HG03575 (cell line): ENCODE measurements at regions not wholly inside any gene's neighbourhood (a gene's known extent, or its start where the extent isn't known, plus 50 kb on each side); places are given as distances from the start of the nearest gene placed in this dataset.

Experiments used
- ATAC-seq: cut with Tn5 transposase; IDR thresholded peaks from one replicate; pipeline ENCODE4 v1.9.1; 2021; ENCODE audit not compliant: unreplicated experiment, insufficient number of reproducible peaks, low FRiP score; ENCODE audit errors: extremely low read depth

GRCh38 chr1:87165177-87165576 is 163.5 kb upstream of the LMO4 start:
- no peak for ATAC-seq

DNA sequence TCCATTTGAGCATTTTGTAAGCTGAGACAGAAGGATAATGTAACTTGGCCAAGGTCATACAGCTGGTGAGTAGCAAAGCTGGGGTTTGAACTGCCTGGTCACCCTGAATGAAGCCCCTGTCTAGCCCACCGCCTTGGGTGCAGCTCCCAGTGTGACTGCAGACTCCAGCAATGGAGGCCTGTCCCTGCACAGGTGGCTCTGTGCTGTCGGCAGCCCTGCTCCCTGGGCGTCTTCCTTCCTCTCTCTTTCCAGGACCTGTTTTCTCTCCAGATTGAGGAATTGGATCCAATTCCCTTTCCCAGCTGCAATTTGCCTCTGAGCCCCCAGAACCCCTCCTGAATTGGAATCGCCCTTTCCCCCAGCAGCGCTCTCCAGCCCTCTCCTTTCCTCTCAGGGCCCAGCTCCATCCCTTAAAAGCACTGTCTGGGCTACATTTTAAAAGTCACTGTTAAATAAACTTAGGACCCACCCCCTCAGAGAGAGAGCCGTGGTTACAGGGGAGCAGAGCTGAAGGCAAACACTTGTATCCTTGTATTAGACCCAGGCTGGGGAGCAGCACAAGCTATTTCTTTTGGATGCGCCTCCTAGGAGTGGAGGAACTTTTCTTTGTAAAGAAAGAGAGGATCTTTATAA is 161.4 kb upstream of the LMO4 start:
- no peak for ATAC-seq

DNA sequence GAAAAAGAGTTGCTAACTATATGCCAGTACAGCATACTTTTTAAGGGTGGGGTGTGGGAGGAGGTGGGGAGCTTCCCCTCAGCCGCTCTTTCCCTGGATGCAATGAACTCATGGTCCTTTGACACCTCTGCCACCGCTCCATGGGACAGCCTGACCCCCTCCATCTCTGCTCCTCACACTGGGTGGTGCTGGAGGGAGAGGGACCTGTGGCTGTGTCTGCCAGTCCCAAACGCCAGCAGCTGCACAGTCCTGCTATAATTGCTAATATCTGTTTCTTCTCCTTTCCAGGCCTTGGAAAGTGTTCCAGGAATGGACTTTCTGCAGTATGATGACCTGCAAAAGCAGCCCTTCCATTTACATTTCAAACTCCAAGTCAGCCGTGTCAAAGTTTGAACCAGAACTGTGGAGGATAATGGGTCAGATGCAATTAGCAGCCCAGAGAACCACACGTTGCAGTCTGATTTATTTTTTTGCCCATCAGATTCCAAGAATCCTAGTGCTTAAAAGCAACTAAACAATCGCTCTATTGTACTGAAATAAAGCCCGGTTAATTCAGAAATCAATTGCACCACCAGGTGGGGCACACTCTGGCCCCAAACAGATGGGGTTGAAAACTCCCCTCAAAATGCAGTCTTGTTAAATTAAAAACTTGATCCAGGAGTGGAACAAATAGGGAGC is 160.7 kb upstream of the LMO4 start:
- ATAC-seq: no peak

DNA sequence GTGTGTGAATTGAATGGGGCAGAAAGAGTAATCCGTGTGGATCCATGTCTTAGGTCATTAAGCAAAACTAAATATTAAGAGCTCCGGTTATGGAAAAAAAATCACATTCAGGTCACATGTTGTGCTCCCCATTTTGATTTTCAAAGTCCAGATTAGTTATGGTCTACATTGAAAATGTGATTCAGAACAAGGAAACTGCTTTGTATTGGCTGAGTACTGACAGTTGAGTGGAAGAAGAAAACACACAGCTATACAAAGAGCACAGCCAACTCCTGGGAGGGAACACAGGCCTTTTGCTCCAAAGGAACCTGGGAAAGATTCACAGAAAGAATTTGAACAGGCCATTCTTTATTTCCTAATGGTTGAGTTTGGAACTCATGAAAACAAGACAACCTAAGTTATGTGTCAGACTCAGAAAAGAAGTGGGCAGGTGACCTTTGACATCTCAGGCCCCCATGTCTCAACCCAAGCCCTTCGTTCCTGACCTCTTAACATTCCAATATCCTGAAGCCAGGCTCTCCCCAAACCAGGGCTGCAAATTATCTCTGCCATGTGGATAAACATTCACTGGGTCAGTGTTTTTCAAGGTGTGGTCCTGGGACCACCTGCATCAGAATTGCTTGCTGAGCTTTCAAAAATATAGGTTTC is 159.3 kb upstream of the LMO4 start:
- no peak for ATAC-seq

GRCh38 chr1:87170157-87170556 is 158.5 kb upstream of the LMO4 start:
- ATAC-seq: no peak

- no peak for ATAC-seq
These were observed 157.6 kb upstream of the LMO4 start for GRCh38 chr1:87170931-87171598.

DNA sequence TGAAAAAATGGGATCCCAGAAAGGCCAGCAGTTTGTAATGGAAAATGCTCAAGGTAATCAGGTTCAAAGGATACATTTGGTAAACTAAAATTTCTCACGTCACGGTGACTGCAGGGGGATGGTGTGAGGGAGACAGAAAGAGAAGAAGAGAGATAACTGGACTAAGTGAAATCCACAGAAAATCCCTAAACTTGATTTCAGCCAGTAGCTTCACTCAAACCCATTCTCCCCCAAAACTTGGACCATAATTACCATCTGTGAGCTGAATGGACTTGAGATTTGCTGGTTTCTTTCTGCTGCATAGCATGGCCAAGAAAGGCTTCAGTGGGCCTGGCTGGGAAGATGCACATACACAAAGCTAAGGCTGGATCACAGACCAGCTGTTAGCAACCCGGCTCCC is 155.4 kb upstream of the LMO4 start:
- no peak for ATAC-seq

- ATAC-seq: no peak
These were observed 153.9 kb upstream of the LMO4 start for GRCh38 chr1:87174724-87175245.

GRCh38 chr1:87176087-87176486 is 152.6 kb upstream of the LMO4 start:
- ATAC-seq: no peak

DNA sequence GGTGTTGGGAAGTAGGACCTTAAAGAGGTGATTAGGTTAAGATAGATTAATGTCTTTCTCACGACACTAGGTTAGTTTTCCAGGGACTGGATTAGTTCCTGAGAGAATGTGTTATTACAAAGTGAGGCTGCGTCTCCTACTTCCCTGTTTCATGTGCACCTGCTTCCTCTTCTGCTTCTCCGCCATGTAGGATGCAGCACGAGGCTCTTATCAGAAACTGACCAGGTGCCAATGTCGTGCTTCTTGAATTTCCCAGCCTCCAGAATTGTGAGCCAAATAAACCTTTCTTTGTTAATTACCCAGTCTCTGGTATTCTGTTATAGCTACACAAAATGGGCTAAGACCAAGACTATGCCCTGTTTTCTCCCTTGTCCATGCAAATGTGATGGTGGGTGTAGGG is 152.2 kb upstream of the LMO4 start:
- ATAC-seq: no peak

- ATAC-seq: no peak
These were observed 150.2 kb upstream of the LMO4 start for GRCh38 chr1:87178441-87178840.

DNA sequence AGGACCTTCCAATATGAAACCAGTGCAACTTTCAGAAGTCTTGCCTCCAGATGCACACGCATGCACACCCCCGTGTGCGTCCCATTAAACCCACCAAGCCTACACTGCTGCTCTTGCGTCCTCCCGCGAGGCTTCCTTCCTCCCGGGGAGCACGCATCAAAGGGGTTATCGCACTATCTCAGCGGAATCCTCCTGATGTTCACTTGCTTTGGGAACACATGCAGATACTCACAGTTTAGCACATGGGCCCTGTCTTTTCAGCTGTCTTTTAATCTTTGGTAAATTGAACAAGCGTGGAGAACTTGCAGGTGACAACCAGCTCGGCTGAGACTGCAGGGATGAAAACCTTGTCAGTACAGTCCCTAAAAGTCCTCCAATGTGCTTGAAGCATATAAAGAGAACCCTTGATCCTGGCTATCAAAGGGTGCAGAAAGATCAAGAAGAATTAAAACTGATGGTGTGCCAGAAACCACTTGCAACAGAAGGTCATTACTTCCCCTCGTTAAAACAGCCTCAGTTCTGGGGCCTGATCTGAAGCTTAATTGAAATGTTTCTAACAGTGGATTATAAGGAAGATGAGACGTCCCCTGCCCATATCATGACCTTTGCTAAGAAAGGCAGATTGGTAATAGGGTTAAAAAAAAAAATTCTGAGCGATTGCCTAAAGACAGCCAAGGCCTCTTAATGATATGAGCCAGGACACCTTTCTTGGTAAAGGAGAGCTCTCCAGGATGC is 149.4 kb upstream of the LMO4 start:
- ATAC-seq: no peak

- no peak for ATAC-seq
These were observed 148.7 kb upstream of the LMO4 start for GRCh38 chr1:87179851-87180519.

GRCh38 chr1:87180682-87181081 is 148.0 kb upstream of the LMO4 start:
- no peak for ATAC-seq

DNA sequence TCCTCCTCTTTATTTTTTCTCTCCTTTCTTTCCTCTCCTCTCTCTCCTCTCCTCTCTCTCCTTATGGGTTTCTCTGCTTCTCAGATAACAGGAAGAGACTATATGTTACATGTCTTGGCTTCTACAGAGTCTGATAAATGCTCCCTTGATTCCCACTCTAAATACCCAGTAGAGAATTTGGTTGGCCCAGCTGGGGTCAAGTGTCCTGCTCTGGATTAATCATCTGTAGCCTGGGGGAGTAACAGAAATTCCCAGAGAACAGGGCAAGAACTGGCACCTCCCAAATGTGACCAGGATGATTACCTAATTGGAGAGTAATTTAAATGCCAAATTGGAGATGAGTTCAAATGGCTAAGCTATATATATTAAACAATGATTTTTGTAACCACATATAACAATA is 146.1 kb upstream of the LMO4 start:
- no peak for ATAC-seq

DNA sequence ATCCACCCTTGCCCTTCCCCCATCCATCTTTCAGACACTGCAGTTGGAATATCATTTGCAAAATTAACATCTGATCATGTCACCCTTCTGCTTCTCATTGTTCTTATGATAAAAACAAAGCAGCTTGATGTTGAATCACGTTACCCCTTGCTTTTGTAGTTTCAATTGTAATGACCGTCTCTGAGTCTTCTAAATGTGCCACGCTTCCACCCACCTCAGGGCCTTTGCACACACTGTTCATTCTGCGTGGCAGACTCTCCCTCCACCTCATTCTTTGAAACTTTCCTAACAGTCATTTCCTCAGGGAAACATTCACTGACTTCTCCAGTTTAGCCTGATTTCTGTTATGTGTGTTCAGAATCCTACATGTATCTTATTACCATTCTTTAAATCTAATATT is 143.6 kb upstream of the LMO4 start:
- ATAC-seq: no peak

DNA sequence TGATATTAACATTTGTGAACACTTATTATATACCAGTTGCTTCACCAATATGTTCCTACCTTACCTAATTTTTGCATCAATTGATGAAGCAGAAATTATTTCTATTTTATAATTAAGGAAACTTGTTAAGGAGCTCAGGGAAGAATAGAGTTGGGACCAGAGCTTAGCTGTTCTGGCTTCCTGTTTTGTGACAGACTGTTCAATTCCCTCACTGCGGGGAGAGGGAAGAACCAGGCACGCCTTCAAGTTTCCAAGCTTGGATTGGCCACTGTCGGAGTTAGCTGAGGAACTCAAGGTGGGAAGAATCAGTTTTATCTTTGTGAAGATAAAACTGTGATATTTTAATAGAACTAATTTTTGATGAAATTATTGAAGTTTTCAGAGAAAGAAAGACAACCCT is 142.3 kb upstream of the LMO4 start:
- no peak for ATAC-seq

DNA sequence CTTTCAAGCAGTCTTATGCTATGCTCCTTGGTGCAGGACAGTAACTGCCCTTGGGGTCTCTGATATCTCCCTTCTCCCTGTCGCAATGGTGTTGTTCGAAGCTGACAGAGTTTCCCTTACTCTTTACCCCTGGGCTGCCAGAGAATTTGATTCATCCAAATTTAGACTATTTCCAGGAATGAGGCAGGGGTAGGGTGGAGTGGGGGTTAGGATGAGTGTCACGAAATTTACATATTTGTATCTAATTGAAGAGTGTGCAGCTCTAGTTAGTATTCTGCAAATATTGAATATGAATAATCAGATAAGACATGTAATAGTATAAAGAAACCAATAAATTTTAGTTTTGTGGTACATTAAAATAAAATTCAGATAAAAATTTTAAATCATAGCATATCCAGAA is 140.0 kb upstream of the LMO4 start:
- no peak for ATAC-seq

DNA sequence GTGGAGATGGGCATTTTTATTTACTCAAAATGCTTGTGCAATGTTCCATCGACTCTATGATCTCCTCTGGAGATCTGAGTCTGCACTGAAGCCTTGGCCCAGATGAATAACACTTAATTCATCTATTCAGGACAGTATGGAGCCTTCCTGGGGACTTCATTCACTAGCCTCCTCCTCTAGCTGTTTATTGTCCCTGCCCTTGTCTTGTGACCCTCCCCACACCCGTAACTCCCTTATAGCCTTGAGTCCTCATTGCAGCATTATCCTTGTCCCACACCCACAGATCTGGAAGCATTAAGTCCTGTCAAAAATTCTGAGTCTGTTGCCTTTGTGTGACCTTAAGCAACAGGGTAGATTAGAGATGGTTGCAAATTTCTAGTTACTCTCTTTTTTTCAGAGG is 138.3 kb upstream of the LMO4 start:
- ATAC-seq: no peak
